SK-N-SH (cell line): ENCODE measurements at regions not wholly inside any gene's neighbourhood (a gene's known extent, or its start where the extent isn't known, plus 50 kb on each side); places are given as distances from the start of the nearest gene placed in this dataset.

Experiments used
- CTCF ChIA-PET: fragments of 300-600, 350-600 bp; formaldehyde crosslinking; extraction: SDS; loops from one replicate; lab custom pipeline; 2021; lab: Yijun Ruan, JAX
- POLR2A ChIA-PET: fragments of 350-600 bp; sonication (Branson Sonifier 250); formaldehyde crosslinking; extraction: SDS; loops from one replicate; lab custom pipeline; 2020; ENCODE audit warnings: antibody characterized with exemption, inconsistent platforms; lab: Yijun Ruan, JAX
- DNase-seq: peaks from one replicate; pipeline ENCODE4 v3.0.0; 2012
- H2AFZ ChIP-seq: fragments of 200-600 bp; sonication (generic); 2 replicates; pipeline ENCODE4 v1.8.1; 2016; ENCODE audit warnings: antibody characterized with exemption, mild to moderate bottlenecking, low read depth
- H3F3A ChIP-seq: fragments of 200-600 bp; sonication (generic); replicated peaks from 2 replicates; pipeline ENCODE3; 2016; ENCODE audit warnings: antibody characterized with exemption, mild to moderate bottlenecking; ENCODE audit not compliant: insufficient read depth
- H3K27ac ChIP-seq, 2 experiments: fragments of 200-500 bp in 1 of 2; fragments of 200-600 bp in 1 of 2; sonication (Bioruptor generic) in 1 of 2; sonication (generic), shearing (Covaris generic) in 1 of 2; 2 replicates each; pipeline versions ENCODE4 v1.5.1 to v1.6.1; 2014 to 2016; ENCODE audit warnings: low read depth in 2 of 2, inconsistent platforms in 1 of 2, low read length in 1 of 2, mild to moderate bottlenecking in 1 of 2, mixed read lengths in 1 of 2
- H3K27me3 ChIP-seq: fragments of 200-600 bp; sonication (generic), shearing (Covaris generic); 2 replicates; pipeline ENCODE4 v1.6.1; 2016; ENCODE audit warnings: mixed run types; ENCODE audit not compliant: insufficient read depth
- H3K36me3 ChIP-seq, 2 experiments: fragments of 200-500 bp in 1 of 2; fragments of 200-600 bp in 1 of 2; sonication (Bioruptor generic) in 1 of 2; sonication (generic) in 1 of 2; replicated peaks in 1 of 2; 2 replicates each; pipeline versions ENCODE3 to v1.5.1; 2014 to 2016; ENCODE audit warnings: low read length in 1 of 2, mild to moderate bottlenecking in 1 of 2; ENCODE audit not compliant: insufficient read depth in 2 of 2, control insufficient read depth in 1 of 2
- H3K4me1 ChIP-seq, 2 experiments: fragments of 200-500 bp in 1 of 2; fragments of 200-600 bp in 1 of 2; sonication (Bioruptor generic) in 1 of 2; sonication (generic), shearing (Covaris generic) in 1 of 2; 2 replicates each; pipeline versions ENCODE4 v1.5.1 to v1.6.1; 2014 to 2016; ENCODE audit warnings: low read depth in 1 of 2, low read length in 1 of 2, mixed run types in 1 of 2; ENCODE audit not compliant: insufficient read depth in 2 of 2, control insufficient read depth in 1 of 2
- H3K4me2 ChIP-seq: fragments of 200-600 bp; sonication (generic), shearing (Covaris generic); 2 replicates; pipeline ENCODE4 v1.6.1; 2017; ENCODE audit warnings: mixed run types
- H3K4me3 ChIP-seq, 2 experiments: fragments of 200-500 bp in 1 of 2; fragments of 200-600 bp in 1 of 2; sonication (Bioruptor generic) in 1 of 2; sonication (generic), shearing (Covaris generic) in 1 of 2; 2 replicates each; pipeline versions ENCODE4 v1.5.1 to v1.8.1; 2014 to 2016; ENCODE audit warnings: low read depth in 2 of 2, inconsistent platforms in 1 of 2, low read length in 1 of 2, mild to moderate bottlenecking in 1 of 2, mixed read lengths in 1 of 2, moderate library complexity in 1 of 2
- H3K79me2 ChIP-seq: fragments of 200-600 bp; sonication (generic); 2 replicates; pipeline ENCODE4 v1.8.1; 2017; ENCODE audit warnings: mild to moderate bottlenecking; ENCODE audit not compliant: insufficient read depth
- H3K9ac ChIP-seq: fragments of 200-600 bp; sonication (generic); 2 replicates; pipeline ENCODE4 v1.6.1; 2017; ENCODE audit warnings: mixed run types
- H3K9me2 ChIP-seq: fragments of 200-600 bp; sonication (generic); 2 replicates; pipeline ENCODE4 v1.6.1; 2017; ENCODE audit warnings: mixed run types
- H3K9me3 ChIP-seq: fragments of 200-600 bp; sonication (generic); 2 replicates; pipeline ENCODE4 v1.6.1; 2017; ENCODE audit warnings: mixed run types, mild to moderate bottlenecking, moderate library complexity
- H4K20me1 ChIP-seq: fragments of 200-600 bp; sonication (generic); 2 replicates; pipeline ENCODE4 v1.6.1; 2017; ENCODE audit warnings: mild to moderate bottlenecking, mixed run types; ENCODE audit not compliant: insufficient read depth
- CHD2 ChIP-seq: fragments of 150-350 bp; IDR thresholded peaks from 2 replicates; pipeline ENCODE4 v1.6.1; 2018; ENCODE audit warnings: low read length; ENCODE audit not compliant: partially characterized antibody
- CTCF ChIP-seq: fragments of 200-600 bp; sonication (generic); IDR thresholded peaks from 2 replicates; pipeline ENCODE4 v1.6.1; 2017; ENCODE audit warnings: antibody characterized with exemption, mild to moderate bottlenecking, moderate library complexity
- FOXJ3 ChIP-seq: sonication (generic); formaldehyde crosslinking; IDR thresholded peaks from 2 replicates; pipeline ENCODE4 v1.5.1; 2020; ENCODE audit warnings: mild to moderate bottlenecking, missing genetic modification reagents
- GABPA ChIP-seq: IDR thresholded peaks from 2 replicates; pipeline ENCODE4 v1.4.0; 2012; ENCODE audit warnings: low read depth, mild to moderate bottlenecking
- MXI1 ChIP-seq: IDR thresholded peaks from 2 replicates; pipeline ENCODE4 v1.6.1; 2012; ENCODE audit warnings: mild to moderate bottlenecking, low read depth, low read length, improper control_type of control experiment
- NRF1 ChIP-seq: IDR thresholded peaks from 2 replicates; pipeline ENCODE4 v1.6.1; 2012; ENCODE audit warnings: low read depth, mild to moderate bottlenecking, low read length
- POLR2AphosphoS5 ChIP-seq: IDR thresholded peaks from 2 replicates; pipeline ENCODE4 v1.6.1; 2012; ENCODE audit warnings: low read depth, low read length
- RCOR1 ChIP-seq: fragments of 150-350 bp; IDR thresholded peaks from 2 replicates; pipeline ENCODE4 v1.6.1; 2017; ENCODE audit warnings: antibody characterized with exemption, low read length
- TCF12 ChIP-seq: IDR thresholded peaks from 2 replicates; pipeline ENCODE4 v1.4.0; 2012
- USF2 ChIP-seq: fragments of 150-350 bp; IDR thresholded peaks from 2 replicates; pipeline ENCODE4 v1.6.1; 2017; ENCODE audit warnings: antibody characterized with exemption, low read length, low read depth, borderline replicate concordance
- WGBS: methylation state at CpG from one replicate; pipeline ENCODE4 v1.1.6; 2017; ENCODE audit warnings: low lambda C conversion rate; 5-methylcytosine and 5-hydroxymethylcytosine counted together
- TF ChIP-seq, protein P1 (sequence below): fragments of 150-350 bp; IDR thresholded peaks from 2 replicates; pipeline ENCODE4 v1.6.1; 2016; ENCODE audit warnings: mild to moderate bottlenecking, low read depth, low read length
- TF ChIP-seq, protein P2 (sequence below): IDR thresholded peaks from 2 replicates; pipeline ENCODE4; 2012

GRCh38 chr5:74198156-74198555 lies 442.4 kb downstream of the ENC1 start (continued):
- TF ChIP-seq, protein P1, sequence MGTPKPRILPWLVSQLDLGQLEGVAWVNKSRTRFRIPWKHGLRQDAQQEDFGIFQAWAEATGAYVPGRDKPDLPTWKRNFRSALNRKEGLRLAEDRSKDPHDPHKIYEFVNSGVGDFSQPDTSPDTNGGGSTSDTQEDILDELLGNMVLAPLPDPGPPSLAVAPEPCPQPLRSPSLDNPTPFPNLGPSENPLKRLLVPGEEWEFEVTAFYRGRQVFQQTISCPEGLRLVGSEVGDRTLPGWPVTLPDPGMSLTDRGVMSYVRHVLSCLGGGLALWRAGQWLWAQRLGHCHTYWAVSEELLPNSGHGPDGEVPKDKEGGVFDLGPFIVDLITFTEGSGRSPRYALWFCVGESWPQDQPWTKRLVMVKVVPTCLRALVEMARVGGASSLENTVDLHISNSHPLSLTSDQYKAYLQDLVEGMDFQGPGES, result no peak
- TF ChIP-seq USF2, result no peak
- TF ChIP-seq, all 33 proteins: peak for 0

DNA sequence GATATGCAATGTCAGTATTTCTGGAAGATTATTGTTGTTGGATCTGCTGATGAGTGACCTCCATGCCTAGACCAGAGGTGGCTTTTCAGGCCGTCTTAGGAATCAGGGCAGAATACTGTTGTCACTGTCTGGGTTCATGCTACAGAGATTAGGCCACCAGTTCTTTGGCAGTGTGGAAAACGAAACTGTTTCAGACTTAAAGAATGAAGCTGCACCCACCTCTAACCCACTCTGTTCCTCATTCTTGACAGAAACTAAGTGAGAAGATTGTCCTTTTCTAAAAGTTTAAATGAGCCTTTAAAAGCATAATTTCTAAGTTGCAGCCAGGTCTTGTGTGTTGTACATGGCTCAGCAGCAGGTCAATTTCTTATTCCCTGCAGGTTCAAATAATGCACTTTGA lies 444.3 kb downstream of the ENC1 start:
- H3K36me3 ChIP-seq, result no peaks in the 10 kb centered on the region
- DNase-seq, result no peak
- 65% methylated on average over 2 of the region's 2 CpGs for WGBS
- H3K9ac ChIP-seq, result no peak overlapping the region
- no peaks in the 10 kb centered on the region for H3K9me3 ChIP-seq
- no peaks in the 10 kb centered on the region for H3K9me2 ChIP-seq
- H3K27ac ChIP-seq, result no peak overlapping the region
- peaks cover 4% of the 10 kb centered on the region for H3F3A ChIP-seq
- H2AFZ ChIP-seq, result no peak overlapping the region
- ChIA-PET POLR2A (no interaction called here), CTCF (no interaction called here)
- no peaks in the 10 kb centered on the region for H3K79me2 ChIP-seq
- H3K4me3 ChIP-seq, result no peak overlapping the region
- H4K20me1 ChIP-seq, result no peaks in the 10 kb centered on the region
- no peaks in the 10 kb centered on the region for H3K27me3 ChIP-seq
- H3K4me2 ChIP-seq, result no peak overlapping the region
- peaks cover 16 to 23% of the 10 kb centered on the region in 2 experiments; a peak in 3 of 4 replicates for H3K4me1 ChIP-seq
- no peak for TF ChIP-seq POLR2AphosphoS5
- no peak for TF ChIP-seq GABPA
- TF ChIP-seq, protein P2, sequence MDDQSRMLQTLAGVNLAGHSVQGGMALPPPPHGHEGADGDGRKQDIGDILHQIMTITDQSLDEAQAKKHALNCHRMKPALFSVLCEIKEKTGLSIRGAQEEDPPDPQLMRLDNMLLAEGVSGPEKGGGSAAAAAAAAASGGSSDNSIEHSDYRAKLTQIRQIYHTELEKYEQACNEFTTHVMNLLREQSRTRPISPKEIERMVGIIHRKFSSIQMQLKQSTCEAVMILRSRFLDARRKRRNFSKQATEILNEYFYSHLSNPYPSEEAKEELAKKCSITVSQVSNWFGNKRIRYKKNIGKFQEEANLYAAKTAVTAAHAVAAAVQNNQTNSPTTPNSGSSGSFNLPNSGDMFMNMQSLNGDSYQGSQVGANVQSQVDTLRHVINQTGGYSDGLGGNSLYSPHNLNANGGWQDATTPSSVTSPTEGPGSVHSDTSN, result no peak
- no peak for TF ChIP-seq TCF12
- no peak for TF ChIP-seq MXI1
- TF ChIP-seq NRF1, result no peak
- TF ChIP-seq RCOR1, result no peak
- no peak for TF ChIP-seq CTCF
- TF ChIP-seq FOXJ3 (CRISPR knock-in tag), result no peak
- TF ChIP-seq CHD2, result no peak
- TF ChIP-seq, all 33 proteins: peak for 0
